GM23338 (cell line): ENCODE measurements at regions not wholly inside any gene's neighbourhood (a gene's known extent, or its start where the extent isn't known, plus 50 kb on each side); places are given as distances from the start of the nearest gene placed in this dataset.

Source experiments
- ATAC-seq: fragments of 200-7000 bp; cut with Tn5 transposase; 3 replicates; pipeline ENCODE4 v1.9.1; 2020
- DNase-seq: peaks from one replicate; pipeline ENCODE4 v3.0.0-alpha.2; 2015; ENCODE audit warnings: low spot score
- H2AFZ ChIP-seq: fragments of 200-600 bp; sonication (generic); 2 replicates; pipeline ENCODE4 v1.8.0; 2016; ENCODE audit warnings: antibody characterized with exemption, mild to moderate bottlenecking, moderate library complexity
- H3F3A ChIP-seq: fragments of 200-600 bp; sonication (generic); replicated peaks from 2 replicates; pipeline ENCODE4 v1.8.0; 2017; ENCODE audit warnings: antibody characterized with exemption, mixed run types, low read depth
- H3K27ac ChIP-seq: fragments of 200-600 bp; sonication (generic); 2 replicates; pipeline ENCODE4 v1.6.1; 2016; ENCODE audit warnings: low read depth
- H3K27me3 ChIP-seq: fragments of 200-600 bp; sonication (generic); 2 replicates; pipeline ENCODE4 v1.8.0; 2016; ENCODE audit warnings: mild to moderate bottlenecking, mixed run types, moderate library complexity; ENCODE audit not compliant: insufficient read depth
- H3K36me3 ChIP-seq: fragments of 200-600 bp; sonication (generic); 2 replicates; pipeline ENCODE4 v1.8.0; 2016; ENCODE audit warnings: mild to moderate bottlenecking; ENCODE audit not compliant: insufficient read depth
- H3K4me1 ChIP-seq: fragments of 200-600 bp; sonication (generic); 2 replicates; pipeline ENCODE4 v1.8.0; 2016; ENCODE audit warnings: mild to moderate bottlenecking, moderate library complexity; ENCODE audit not compliant: insufficient read depth
- H3K4me2 ChIP-seq: fragments of 200-600 bp; sonication (generic); 2 replicates; pipeline ENCODE4 v1.7.1; 2017; ENCODE audit warnings: mixed run types
- H3K4me3 ChIP-seq: fragments of 200-600 bp; sonication (generic); 2 replicates; pipeline ENCODE4 v1.6.1; 2016; ENCODE audit warnings: mixed run types
- H3K79me2 ChIP-seq: fragments of 200-600 bp; sonication (generic); replicated peaks from 2 replicates; pipeline ENCODE4 v1.8.0; 2017; ENCODE audit warnings: mild to moderate bottlenecking; ENCODE audit not compliant: insufficient read depth
- H3K9me2 ChIP-seq: fragments of 200-600 bp; sonication (generic); 2 replicates; pipeline ENCODE4 v1.8.0; 2017; ENCODE audit not compliant: insufficient read depth
- H4K20me1 ChIP-seq: fragments of 200-600 bp; sonication (generic); replicated peaks from 2 replicates; pipeline ENCODE4 v1.8.0; 2017; ENCODE audit warnings: mild to moderate bottlenecking; ENCODE audit not compliant: insufficient read depth
- H3K27ac Mint-ChIP-seq: 2 replicates; pipeline ENCODE4 v1.8.0; 2020; ENCODE audit warnings: inconsistent platforms, mild to moderate bottlenecking, moderate library complexity, mixed read lengths
- H3K27me3 Mint-ChIP-seq: 3 replicates; pipeline ENCODE4 v1.8.0; 2022; ENCODE audit warnings: low read depth, mild to moderate bottlenecking, moderate library complexity, mixed read lengths, inconsistent platforms; ENCODE audit not compliant: insufficient read depth, poor library complexity
- H3K36me3 Mint-ChIP-seq: 3 replicates; pipeline ENCODE4 v1.8.0; 2021; ENCODE audit warnings: low read depth, mild to moderate bottlenecking, inconsistent platforms, moderate library complexity, mixed read lengths
- H3K4me1 Mint-ChIP-seq: 3 replicates; pipeline ENCODE4 v1.8.0; 2020; ENCODE audit warnings: mild to moderate bottlenecking, inconsistent platforms, mixed read lengths
- H3K4me3 Mint-ChIP-seq: 3 replicates; pipeline ENCODE4 v1.8.0; 2021; ENCODE audit warnings: moderate library complexity, mild to moderate bottlenecking, inconsistent platforms, mixed read lengths
- H3K9me3 Mint-ChIP-seq: 3 replicates; pipeline ENCODE4 v1.8.0; 2020; ENCODE audit warnings: moderate library complexity, mild to moderate bottlenecking, inconsistent platforms, mixed read lengths
- CREB1 ChIP-seq: fragments of 250-450 bp; sonication (Bioruptor Pico); IDR thresholded peaks from 2 replicates; pipeline ENCODE4 v1.5.0; 2020; ENCODE audit warnings: low read depth, mild to moderate bottlenecking, moderate library complexity
- EZH2 ChIP-seq: fragments of 200-600 bp; sonication (generic); IDR thresholded peaks from one replicate; pipeline ENCODE4 v1.8.0; 2017; ENCODE audit warnings: antibody characterized with exemption, mild to moderate bottlenecking, low read depth; ENCODE audit not compliant: unreplicated experiment
- JUNB ChIP-seq: IDR thresholded peaks from one replicate; pipeline ENCODE4 v1.6.1; 2016; ENCODE audit warnings: antibody characterized with exemption; ENCODE audit not compliant: unreplicated experiment
- NANOG ChIP-seq: IDR thresholded peaks from 2 replicates; pipeline ENCODE4 v1.6.1; 2016; ENCODE audit warnings: antibody characterized with exemption, borderline replicate concordance
- POLR2AphosphoS5 ChIP-seq: IDR thresholded peaks from 2 replicates; pipeline ENCODE4 v1.6.1; 2016; ENCODE audit warnings: antibody characterized with exemption, low read depth
- REST ChIP-seq: IDR thresholded peaks from one replicate; pipeline ENCODE4 v1.6.1; 2018; ENCODE audit warnings: antibody characterized with exemption; ENCODE audit not compliant: unreplicated experiment
- STAT1 ChIP-seq: IDR thresholded peaks from one replicate; pipeline ENCODE4 v1.6.1; 2016; ENCODE audit warnings: antibody characterized with exemption; ENCODE audit not compliant: unreplicated experiment
- ZNF114 ChIP-seq: fragments of 250-450 bp; sonication (Bioruptor Pico); IDR thresholded peaks from 2 replicates; pipeline ENCODE4 v1.5.0; 2020; ENCODE audit warnings: mild to moderate bottlenecking, moderate library complexity
- ZNF331 ChIP-seq: fragments of 250-450 bp; sonication (Bioruptor Pico); IDR thresholded peaks from 2 replicates; pipeline ENCODE4 v1.5.0; 2020; ENCODE audit warnings: low read depth, mild to moderate bottlenecking, moderate library complexity
- ZNF462 ChIP-seq: fragments of 250-450 bp; sonication (Bioruptor Pico); IDR thresholded peaks from 2 replicates; pipeline ENCODE4 v1.5.0; 2020; ENCODE audit warnings: mild to moderate bottlenecking, moderate library complexity
- TF ChIP-seq, protein P1 (sequence below): IDR thresholded peaks from 2 replicates; pipeline ENCODE4 v1.6.1; 2016; ENCODE audit warnings: antibody characterized with exemption

GRCh38 chr2:20511130-20511529 lies 64.3 kb downstream of the RHOB start:
- Histone ChIP-seq H4K20me1 (no peaks in the 10 kb centered on the region), H3K4me1 (peaks cover 9% of the 10 kb centered on the region; the same call in 1 of the 2 replicates), H2AFZ (0 out of 2 replicates have a peak overlapping the region, but pooled peaks have one; percentile 95), H3F3A (no peaks in the 10 kb centered on the region), H3K79me2 (no peaks in the 10 kb centered on the region), H3K27ac (no peak overlapping the region), H3K9me2 (no peaks in the 10 kb centered on the region), H3K27me3 (no peaks in the 10 kb centered on the region), H3K4me2 (no peak overlapping the region), H3K36me3 (no peaks in the 10 kb centered on the region), H3K4me3 (no peak overlapping the region)
- Mint-ChIP-seq H3K4me1 (peaks cover 20% of the 10 kb centered on the region), H3K27ac (no peak overlapping the region), H3K27me3 (peaks cover 6% of the 10 kb centered on the region), H3K4me3 (no peak overlapping the region), H3K36me3 (peaks cover 6% of the 10 kb centered on the region; the same call in 2 of the 3 replicates), H3K9me3 (peaks cover 5% of the 10 kb centered on the region)
- TF ChIP-seq ZNF114 (CRISPR knock-in tag) (no peak), CREB1 (CRISPR knock-in tag) (no peak), EZH2 (no peak), JUNB (no peak), POLR2AphosphoS5 (no peak), NANOG (no peak), ZNF331 (CRISPR knock-in tag) (no peak)
- TF ChIP-seq, protein P1, sequence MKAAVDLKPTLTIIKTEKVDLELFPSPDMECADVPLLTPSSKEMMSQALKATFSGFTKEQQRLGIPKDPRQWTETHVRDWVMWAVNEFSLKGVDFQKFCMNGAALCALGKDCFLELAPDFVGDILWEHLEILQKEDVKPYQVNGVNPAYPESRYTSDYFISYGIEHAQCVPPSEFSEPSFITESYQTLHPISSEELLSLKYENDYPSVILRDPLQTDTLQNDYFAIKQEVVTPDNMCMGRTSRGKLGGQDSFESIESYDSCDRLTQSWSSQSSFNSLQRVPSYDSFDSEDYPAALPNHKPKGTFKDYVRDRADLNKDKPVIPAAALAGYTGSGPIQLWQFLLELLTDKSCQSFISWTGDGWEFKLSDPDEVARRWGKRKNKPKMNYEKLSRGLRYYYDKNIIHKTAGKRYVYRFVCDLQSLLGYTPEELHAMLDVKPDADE: no peak
- no peak for ATAC-seq
- DNase-seq: no peak

- H3K79me2 ChIP-seq: no peaks in the 10 kb centered on the region
- peaks cover 6% of the 10 kb centered on the region; the same call in 2 of the 3 replicates for H3K36me3 Mint-ChIP-seq
- ATAC-seq (no peak), DNase-seq (no peak)
- H3K4me1 Mint-ChIP-seq: peaks cover 13% of the 10 kb centered on the region
- H4K20me1 ChIP-seq: no peaks in the 10 kb centered on the region
- peaks cover 5% of the 10 kb centered on the region for H3K9me3 Mint-ChIP-seq
- peaks cover 6% of the 10 kb centered on the region for H3K27me3 Mint-ChIP-seq
- no peak overlapping the region for H3K27ac Mint-ChIP-seq
- H3K4me3 ChIP-seq: no peak overlapping the region
- H3K27me3 ChIP-seq: no peaks in the 10 kb centered on the region
- no peak overlapping the region for H3K27ac ChIP-seq
- H3K4me1 ChIP-seq: peaks cover 9% of the 10 kb centered on the region; the same call in 1 of the 2 replicates
- no peak overlapping the region for H3K4me3 Mint-ChIP-seq
- no peaks in the 10 kb centered on the region for H3K9me2 ChIP-seq
- no peak overlapping the region for H2AFZ ChIP-seq
- no peaks in the 10 kb centered on the region for H3K36me3 ChIP-seq
- no peaks in the 10 kb centered on the region for H3F3A ChIP-seq
- H3K4me2 ChIP-seq: no peak overlapping the region
- TF ChIP-seq POLR2AphosphoS5 (no peak), JUNB (no peak), ZNF462 (CRISPR knock-in tag) (no peak), NANOG (no peak), STAT1 (no peak), ZNF331 (CRISPR knock-in tag) (no peak), ZNF114 (CRISPR knock-in tag) (no peak), CREB1 (CRISPR knock-in tag) (no peak), REST (no peak)
Measured at GRCh38 chr2:20512061-20512605, 65.3 kb downstream of the RHOB start.
